ENCODE measurements at regions not wholly inside any gene's neighbourhood (a gene's known extent, or its start where the extent isn't known, plus 50 kb on each side); places are given as distances from the start of the nearest gene placed in this dataset.

- no peak overlapping the region for H3K4me3 ChIP-seq (ENCODE audit: low read depth, low read length)
- TF ChIP-seq, protein P1, sequence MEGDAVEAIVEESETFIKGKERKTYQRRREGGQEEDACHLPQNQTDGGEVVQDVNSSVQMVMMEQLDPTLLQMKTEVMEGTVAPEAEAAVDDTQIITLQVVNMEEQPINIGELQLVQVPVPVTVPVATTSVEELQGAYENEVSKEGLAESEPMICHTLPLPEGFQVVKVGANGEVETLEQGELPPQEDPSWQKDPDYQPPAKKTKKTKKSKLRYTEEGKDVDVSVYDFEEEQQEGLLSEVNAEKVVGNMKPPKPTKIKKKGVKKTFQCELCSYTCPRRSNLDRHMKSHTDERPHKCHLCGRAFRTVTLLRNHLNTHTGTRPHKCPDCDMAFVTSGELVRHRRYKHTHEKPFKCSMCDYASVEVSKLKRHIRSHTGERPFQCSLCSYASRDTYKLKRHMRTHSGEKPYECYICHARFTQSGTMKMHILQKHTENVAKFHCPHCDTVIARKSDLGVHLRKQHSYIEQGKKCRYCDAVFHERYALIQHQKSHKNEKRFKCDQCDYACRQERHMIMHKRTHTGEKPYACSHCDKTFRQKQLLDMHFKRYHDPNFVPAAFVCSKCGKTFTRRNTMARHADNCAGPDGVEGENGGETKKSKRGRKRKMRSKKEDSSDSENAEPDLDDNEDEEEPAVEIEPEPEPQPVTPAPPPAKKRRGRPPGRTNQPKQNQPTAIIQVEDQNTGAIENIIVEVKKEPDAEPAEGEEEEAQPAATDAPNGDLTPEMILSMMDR (IDR thresholded peaks at IDR 0.05; ENCODE audit: control insufficient read depth, extremely low read depth, insufficient read depth) = no peak
- no peak for DNase-seq (ENCODE audit: low read depth)
Observed at GRCh38 chr11:26096451-26096850, 235.5 kb upstream of the ANO3 start.

DNA sequence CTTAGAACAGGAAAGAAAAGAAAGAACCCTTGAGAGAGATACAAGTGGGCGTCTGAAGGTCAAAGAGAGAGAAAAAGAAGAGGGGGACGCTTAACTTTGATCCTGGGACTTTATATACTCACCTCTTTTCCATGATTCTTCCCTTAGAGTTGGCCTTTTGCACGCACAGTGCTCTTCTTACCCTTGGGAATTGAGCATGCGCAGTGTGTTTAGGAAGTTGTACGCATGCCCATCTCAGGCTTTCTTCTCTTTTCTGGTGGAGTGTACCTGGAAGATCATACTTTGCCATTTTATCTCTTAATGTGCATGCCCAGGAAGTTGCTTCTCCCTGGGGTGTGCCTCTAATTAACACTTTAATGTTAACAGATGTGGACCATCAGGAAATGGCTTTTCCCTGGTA is 229.6 kb upstream of the ANO3 start:
- DNase-seq (ENCODE audit: low read depth) = no peak
- H3K4me3 ChIP-seq (ENCODE audit: low read depth, low read length) = no peak overlapping the region
- TF ChIP-seq, protein P1 (IDR thresholded peaks at IDR 0.05; ENCODE audit: control insufficient read depth, extremely low read depth, insufficient read depth) = no peak

DNA sequence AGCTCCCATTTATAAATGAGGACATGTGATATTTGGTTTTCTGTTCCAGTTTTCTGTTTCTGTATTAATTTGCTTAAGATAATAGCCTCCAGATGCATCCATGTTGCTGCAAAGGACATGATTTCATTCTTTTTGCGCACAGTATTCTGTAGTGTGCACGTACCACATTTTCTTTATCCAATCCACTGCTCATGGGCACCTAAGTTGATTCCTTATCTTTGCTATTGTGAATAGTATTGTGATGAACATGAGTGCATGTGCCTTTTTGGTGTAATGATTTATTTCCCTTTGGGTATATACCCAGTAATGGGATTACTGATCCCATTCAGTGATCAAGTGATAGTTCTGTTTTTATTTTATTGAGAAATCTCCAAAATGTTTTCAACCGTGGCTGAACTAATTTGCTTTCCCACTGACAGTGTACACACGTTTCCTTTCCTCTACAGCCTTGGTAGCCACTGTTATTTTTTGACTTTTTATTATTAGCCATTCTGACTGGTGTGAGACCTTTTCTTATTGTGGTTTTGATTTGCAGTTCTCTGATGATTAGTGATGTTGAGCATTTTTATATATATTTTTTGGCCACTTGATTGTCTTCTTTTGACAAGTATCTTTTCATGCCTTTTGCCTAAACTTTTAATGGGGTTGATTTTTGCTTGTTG is 226.0 kb upstream of the ANO3 start:
- no peak for DNase-seq (ENCODE audit: low read depth)
- TF ChIP-seq, protein P1 (IDR thresholded peaks at IDR 0.05; ENCODE audit: control insufficient read depth, extremely low read depth, insufficient read depth) = no peak
- no peak overlapping the region for H3K4me3 ChIP-seq (ENCODE audit: low read depth, low read length)

GRCh38 chr11:26106726-26107125 is 225.2 kb upstream of the ANO3 start:
- DNase-seq (ENCODE audit: low read depth) = no peak
- H3K4me3 ChIP-seq (ENCODE audit: low read depth, low read length) = no peak overlapping the region
- TF ChIP-seq, protein P1 (IDR thresholded peaks at IDR 0.05; ENCODE audit: control insufficient read depth, extremely low read depth, insufficient read depth) = no peak

- no peak for DNase-seq (ENCODE audit: low read depth)
- no peak overlapping the region for H3K4me3 ChIP-seq (ENCODE audit: low read depth, low read length)
- TF ChIP-seq, protein P1 (IDR thresholded peaks at IDR 0.05; ENCODE audit: control insufficient read depth, extremely low read depth, insufficient read depth) = no peak
Observed at GRCh38 chr11:26109658-26110368, 222.1 kb upstream of the ANO3 start.

GRCh38 chr11:26112264-26112663 is 219.7 kb upstream of the ANO3 start:
- H3K4me3 ChIP-seq (ENCODE audit: low read depth, low read length) = no peak overlapping the region
- TF ChIP-seq, protein P1 (IDR thresholded peaks at IDR 0.05; ENCODE audit: control insufficient read depth, extremely low read depth, insufficient read depth) = no peak
- no peak for DNase-seq (ENCODE audit: low read depth)

All from LNCaP clone FGC (cell line).